ENCODE measurements at regions not wholly inside any gene's neighbourhood (a gene's known extent, or its start where the extent isn't known, plus 50 kb on each side); places are given as distances from the start of the nearest gene placed in this dataset.
"Not testable (repeated sequence)": the region's sequence is repeated elsewhere in the genome, so short reads cannot be mapped to it uniquely, and the experiment has no call there.

DNA sequence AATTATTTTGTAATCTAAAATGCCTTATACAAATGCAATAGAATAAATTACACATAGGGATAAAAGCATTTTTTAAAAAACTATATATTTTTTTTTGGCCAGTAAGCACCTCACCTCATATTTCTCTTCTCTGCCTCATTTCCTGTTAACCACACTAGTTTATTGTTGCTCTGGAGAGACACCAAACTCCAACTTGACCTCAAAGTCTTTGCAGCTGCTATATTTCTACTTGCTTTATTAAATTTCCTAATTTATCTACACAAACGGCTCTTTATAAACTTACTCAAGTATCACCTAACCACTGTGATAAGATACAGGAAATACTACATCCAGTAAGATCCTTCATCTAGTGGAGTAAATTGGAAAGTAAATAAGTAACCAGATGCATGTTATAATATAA lies 622.3 kb downstream of the C12orf50 start:
- no peak for DNase-seq
- H3K27ac Mint-ChIP-seq (ENCODE audit: unreplicated experiment), result no peak overlapping the region
- H3K4me1 Mint-ChIP-seq (ENCODE audit: low read depth, unreplicated experiment), result peaks cover 32% of the 10 kb centered on the region
- BruUV-seq (replicated peaks), result no TSS peak
- H3K4me3 Mint-ChIP-seq (ENCODE audit: low read depth, unreplicated experiment), result no peak overlapping the region
- CTCF ChIA-PET, result no interaction called here
- H3K9me3 Mint-ChIP-seq (ENCODE audit: low read depth, unreplicated experiment), result peaks cover 14% of the 10 kb centered on the region
- no peaks in the 10 kb centered on the region for H3K27me3 Mint-ChIP-seq (ENCODE audit: unreplicated experiment)
- H3K36me3 Mint-ChIP-seq (ENCODE audit: insufficient read depth, unreplicated experiment), result no peaks in the 10 kb centered on the region
- TF ChIP-seq, protein P1, sequence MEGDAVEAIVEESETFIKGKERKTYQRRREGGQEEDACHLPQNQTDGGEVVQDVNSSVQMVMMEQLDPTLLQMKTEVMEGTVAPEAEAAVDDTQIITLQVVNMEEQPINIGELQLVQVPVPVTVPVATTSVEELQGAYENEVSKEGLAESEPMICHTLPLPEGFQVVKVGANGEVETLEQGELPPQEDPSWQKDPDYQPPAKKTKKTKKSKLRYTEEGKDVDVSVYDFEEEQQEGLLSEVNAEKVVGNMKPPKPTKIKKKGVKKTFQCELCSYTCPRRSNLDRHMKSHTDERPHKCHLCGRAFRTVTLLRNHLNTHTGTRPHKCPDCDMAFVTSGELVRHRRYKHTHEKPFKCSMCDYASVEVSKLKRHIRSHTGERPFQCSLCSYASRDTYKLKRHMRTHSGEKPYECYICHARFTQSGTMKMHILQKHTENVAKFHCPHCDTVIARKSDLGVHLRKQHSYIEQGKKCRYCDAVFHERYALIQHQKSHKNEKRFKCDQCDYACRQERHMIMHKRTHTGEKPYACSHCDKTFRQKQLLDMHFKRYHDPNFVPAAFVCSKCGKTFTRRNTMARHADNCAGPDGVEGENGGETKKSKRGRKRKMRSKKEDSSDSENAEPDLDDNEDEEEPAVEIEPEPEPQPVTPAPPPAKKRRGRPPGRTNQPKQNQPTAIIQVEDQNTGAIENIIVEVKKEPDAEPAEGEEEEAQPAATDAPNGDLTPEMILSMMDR (IDR thresholded peaks at IDR 0.05; ENCODE audit: unreplicated experiment), result no peak
- intact Hi-C loops (cut with micrococcal nuclease; ENCODE audit: unreplicated experiment), result no loop called here

DNA sequence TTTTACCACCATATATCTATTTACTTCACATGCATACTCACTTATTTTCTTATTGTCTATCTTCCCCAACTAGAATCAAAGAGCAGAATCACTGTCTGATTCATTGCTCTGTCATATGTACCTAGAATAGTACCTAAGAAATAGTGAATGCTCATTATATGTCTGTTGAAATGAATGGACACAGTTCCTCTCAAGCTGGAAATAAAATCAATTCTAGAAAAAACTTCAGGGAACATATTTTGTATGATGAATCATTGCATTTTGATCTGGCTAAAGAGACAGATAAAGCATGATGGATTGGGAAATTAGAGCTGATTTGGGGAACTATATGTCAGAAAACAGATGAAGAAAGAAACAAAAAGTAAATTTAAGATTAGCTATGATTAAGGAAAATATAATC lies 623.3 kb downstream of the C12orf50 start:
- Mint-ChIP-seq H3K36me3 (ENCODE audit: insufficient read depth, unreplicated experiment) (no peaks in the 10 kb centered on the region), H3K27me3 (ENCODE audit: unreplicated experiment) (no peaks in the 10 kb centered on the region), H3K4me1 (ENCODE audit: low read depth, unreplicated experiment) (peaks cover 32% of the 10 kb centered on the region), H3K4me3 (ENCODE audit: low read depth, unreplicated experiment) (no peak overlapping the region), H3K27ac (ENCODE audit: unreplicated experiment) (no peak overlapping the region), H3K9me3 (ENCODE audit: low read depth, unreplicated experiment) (peaks cover 9% of the 10 kb centered on the region)
- CTCF ChIA-PET, result interaction anchor here (0.6 kb wide), 1 partner anchor 102 kb away, joined by 3 read pairs; no protein-coding TSS in a partner anchor
- intact Hi-C loops (cut with micrococcal nuclease; ENCODE audit: unreplicated experiment), result no loop called here
- BruUV-seq (replicated peaks), result no TSS peak
- no peak for DNase-seq
- TF ChIP-seq, protein P1 (IDR thresholded peaks at IDR 0.05; ENCODE audit: unreplicated experiment), result no peak

DNA sequence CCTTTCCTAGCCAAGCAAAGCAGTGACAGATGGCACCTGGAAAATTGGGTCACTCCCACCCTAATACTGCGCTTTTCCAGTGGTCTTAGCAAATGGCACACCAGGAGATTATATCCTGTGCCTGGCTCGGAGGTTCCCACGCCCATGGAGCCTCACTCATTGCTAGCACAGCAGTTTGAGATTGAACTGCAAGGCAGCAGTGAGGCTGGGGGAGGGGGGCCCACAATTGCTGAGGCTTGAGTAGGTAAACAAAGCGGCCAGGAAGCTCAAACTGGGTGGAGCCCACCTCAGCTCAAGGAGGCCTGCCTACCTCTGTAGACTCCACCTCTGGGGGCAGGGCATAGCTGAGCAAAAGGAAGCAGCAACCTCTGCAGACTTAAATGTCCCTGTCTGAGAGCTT lies 635.0 kb downstream of the C12orf50 start:
- H3K27ac Mint-ChIP-seq (ENCODE audit: unreplicated experiment); intact Hi-C loops (cut with micrococcal nuclease; ENCODE audit: unreplicated experiment); DNase-seq; BruUV-seq (replicated peaks); H3K4me1 Mint-ChIP-seq (ENCODE audit: low read depth, unreplicated experiment); H3K27me3 Mint-ChIP-seq (ENCODE audit: unreplicated experiment); H3K36me3 Mint-ChIP-seq (ENCODE audit: insufficient read depth, unreplicated experiment); H3K4me3 Mint-ChIP-seq (ENCODE audit: low read depth, unreplicated experiment); H3K9me3 Mint-ChIP-seq (ENCODE audit: low read depth, unreplicated experiment): not testable (repeated sequence)
- CTCF ChIA-PET, result interaction anchor here (0.7 kb wide), 1 partner anchor 1090 kb away, joined by 4 read pairs; no protein-coding TSS in a partner anchor

DNA sequence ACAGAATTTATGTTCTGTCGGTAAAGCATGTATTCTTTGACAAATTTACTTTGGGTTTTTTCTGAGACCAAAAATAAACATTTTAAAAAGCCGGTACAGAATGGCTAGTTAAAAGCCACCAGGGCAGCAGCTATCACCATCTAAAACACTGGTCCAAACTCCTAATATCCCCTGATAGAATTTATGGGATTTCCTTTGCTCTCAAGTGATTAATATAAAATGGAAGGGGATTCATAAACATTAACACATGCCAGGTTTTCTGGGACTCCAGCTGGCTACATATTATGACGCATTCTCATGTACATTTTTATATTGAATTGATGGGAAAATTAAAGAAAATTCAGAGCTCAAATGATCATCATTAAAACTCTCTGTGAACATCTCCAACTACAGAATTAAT lies 640.8 kb downstream of the C12orf50 start:
- no peaks in the 10 kb centered on the region for H3K36me3 Mint-ChIP-seq (ENCODE audit: insufficient read depth, unreplicated experiment)
- DNase-seq, result no peak
- H3K9me3 Mint-ChIP-seq (ENCODE audit: low read depth, unreplicated experiment), result peaks cover 2% of the 10 kb centered on the region
- CTCF ChIA-PET, result no interaction called here
- TF ChIP-seq, protein P1 (IDR thresholded peaks at IDR 0.05; ENCODE audit: unreplicated experiment), result no peak
- no peak overlapping the region for H3K4me3 Mint-ChIP-seq (ENCODE audit: low read depth, unreplicated experiment)
- no peak overlapping the region for H3K27ac Mint-ChIP-seq (ENCODE audit: unreplicated experiment)
- intact Hi-C loops (cut with micrococcal nuclease; ENCODE audit: unreplicated experiment), result no loop called here
- no peaks in the 10 kb centered on the region for H3K27me3 Mint-ChIP-seq (ENCODE audit: unreplicated experiment)
- BruUV-seq (replicated peaks), result no TSS peak
- peaks cover 15% of the 10 kb centered on the region for H3K4me1 Mint-ChIP-seq (ENCODE audit: low read depth, unreplicated experiment)

DNA sequence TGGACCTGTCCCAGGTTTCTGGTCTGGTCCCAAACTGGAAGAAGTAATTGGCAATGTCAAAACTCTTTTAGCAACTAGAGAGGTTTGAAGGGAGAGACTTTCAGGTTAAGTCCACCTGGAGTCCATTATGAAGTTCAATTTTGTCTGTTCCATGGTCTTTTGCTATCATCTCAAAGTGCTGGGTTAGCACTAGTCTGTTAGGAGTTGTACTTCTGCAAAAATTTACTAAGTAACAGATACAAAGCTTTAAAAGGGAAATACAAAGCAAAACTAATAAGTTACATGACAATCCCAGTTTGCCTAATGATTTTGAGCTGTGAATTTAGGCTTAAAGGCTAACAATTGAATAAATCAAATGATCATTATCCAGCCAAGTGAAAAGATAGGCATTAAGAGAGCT lies 643.9 kb downstream of the C12orf50 start:
- Mint-ChIP-seq H3K36me3 (ENCODE audit: insufficient read depth, unreplicated experiment) (no peaks in the 10 kb centered on the region), H3K4me3 (ENCODE audit: low read depth, unreplicated experiment) (no peak overlapping the region), H3K9me3 (ENCODE audit: low read depth, unreplicated experiment) (no peaks in the 10 kb centered on the region), H3K27ac (ENCODE audit: unreplicated experiment) (no peak overlapping the region), H3K4me1 (ENCODE audit: low read depth, unreplicated experiment) (peaks cover 16% of the 10 kb centered on the region), H3K27me3 (ENCODE audit: unreplicated experiment) (no peaks in the 10 kb centered on the region)
- DNase-seq, result no peak
- CTCF ChIA-PET, result interaction anchor here (0.7 kb wide), 1 partner anchor 100 kb away, joined by 3 read pairs; no protein-coding TSS in a partner anchor
- no TSS peak for BruUV-seq (replicated peaks)
- intact Hi-C loops (cut with micrococcal nuclease; ENCODE audit: unreplicated experiment), result no loop called here
- TF ChIP-seq, protein P1 (IDR thresholded peaks at IDR 0.05; ENCODE audit: unreplicated experiment), result no peak
